MCF 10A (cell line): ENCODE measurements at regions not wholly inside any gene's neighbourhood (a gene's known extent, or its start where the extent isn't known, plus 50 kb on each side); places are given as distances from the start of the nearest gene placed in this dataset.

Experiments
- BruUV-seq: library from RNA; stranded (reverse); fragments of 400-500 nt; replicated peaks from 2 replicates; lab custom pipeline; 2021; lab: Mats Ljungman, UMichigan
- CTCF ChIA-PET: fragments of 300-600 bp; sonication (Branson Sonifier 250); formaldehyde crosslinking; extraction: SDS; loops from one replicate; lab custom pipeline; 2021; ENCODE audit warnings: antibody characterized with exemption, inconsistent platforms; lab: Yijun Ruan, JAX
- POLR2A ChIA-PET: fragments of 300-600, 350-650 bp; sonication (Branson Sonifier 250); formaldehyde crosslinking; extraction: SDS; loops from one replicate; lab custom pipeline; 2020; ENCODE audit warnings: antibody characterized with exemption, inconsistent platforms; lab: Yijun Ruan, JAX
- DNase-seq: peaks from one replicate; pipeline ENCODE4 v3.0.0-alpha.2; 2018; ENCODE audit not compliant: unreplicated experiment
- H3K27ac Mint-ChIP-seq: one replicate; pipeline ENCODE4 v1.8.0; 2022; ENCODE audit warnings: mild to moderate bottlenecking, low read depth, mixed read lengths; ENCODE audit not compliant: unreplicated experiment
- H3K27me3 Mint-ChIP-seq: one replicate; pipeline ENCODE4 v1.8.0; 2022; ENCODE audit warnings: mixed read lengths; ENCODE audit not compliant: insufficient read depth, unreplicated experiment
- H3K36me3 Mint-ChIP-seq: one replicate; pipeline ENCODE4 v1.8.0; 2022; ENCODE audit warnings: mild to moderate bottlenecking, moderate library complexity, mixed read lengths; ENCODE audit not compliant: insufficient read depth, unreplicated experiment
- H3K4me1 Mint-ChIP-seq: one replicate; pipeline ENCODE4 v1.8.0; 2022; ENCODE audit warnings: mixed read lengths; ENCODE audit not compliant: insufficient read depth, unreplicated experiment
- H3K4me3 Mint-ChIP-seq: one replicate; pipeline ENCODE4 v1.8.0; 2022; ENCODE audit warnings: mild to moderate bottlenecking, moderate library complexity, mixed read lengths; ENCODE audit not compliant: unreplicated experiment
- H3K9me3 Mint-ChIP-seq: one replicate; pipeline ENCODE4 v1.8.0; 2022; ENCODE audit warnings: mixed read lengths; ENCODE audit not compliant: unreplicated experiment
- intact Hi-C: fragments of 100-400 bp; cut with micrococcal nuclease; formaldehyde crosslinking; loops from 2 replicates; pipeline ENCODE4 v1.14.1; 2022
- TF ChIP-seq, protein P1 (sequence below): fragments of 200-600 bp; IDR thresholded peaks from one replicate; pipeline ENCODE4 v1.8.0; 2022; ENCODE audit warnings: antibody characterized with exemption, mild to moderate bottlenecking; ENCODE audit not compliant: unreplicated experiment

DNA sequence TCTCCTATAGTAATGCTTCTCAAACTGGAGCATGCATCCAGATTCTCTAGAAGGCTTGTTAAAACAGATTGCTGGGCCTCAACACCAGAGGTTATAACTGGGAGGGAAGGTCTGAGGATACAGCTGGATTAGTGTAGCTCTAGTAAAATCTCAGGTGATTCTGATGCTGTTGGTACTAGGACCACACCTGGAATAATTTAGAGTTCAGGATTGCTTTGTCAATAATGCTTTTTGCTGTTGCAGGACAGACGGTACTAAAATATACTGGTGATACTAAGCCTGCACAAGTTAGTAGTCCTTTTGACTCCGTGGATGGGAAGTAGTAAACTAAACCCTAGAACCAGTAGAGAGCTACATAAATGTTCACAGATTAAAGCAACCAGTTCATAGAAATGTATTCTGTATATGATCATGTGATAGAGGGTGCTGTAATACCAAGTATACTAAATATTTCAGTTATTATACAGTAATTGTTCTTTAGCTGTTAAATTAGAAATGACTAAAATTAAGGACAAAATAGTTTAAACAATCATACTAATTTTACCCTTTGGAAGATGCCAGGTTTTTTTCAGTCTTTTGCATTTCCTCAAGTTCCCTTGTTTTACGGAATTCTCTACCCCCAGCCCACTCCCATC lies 258.2 kb upstream of the STARD13 start:
- BruUV-seq = no TSS peak
- peak; percentile 12 for DNase-seq
- TF ChIP-seq, protein P1, sequence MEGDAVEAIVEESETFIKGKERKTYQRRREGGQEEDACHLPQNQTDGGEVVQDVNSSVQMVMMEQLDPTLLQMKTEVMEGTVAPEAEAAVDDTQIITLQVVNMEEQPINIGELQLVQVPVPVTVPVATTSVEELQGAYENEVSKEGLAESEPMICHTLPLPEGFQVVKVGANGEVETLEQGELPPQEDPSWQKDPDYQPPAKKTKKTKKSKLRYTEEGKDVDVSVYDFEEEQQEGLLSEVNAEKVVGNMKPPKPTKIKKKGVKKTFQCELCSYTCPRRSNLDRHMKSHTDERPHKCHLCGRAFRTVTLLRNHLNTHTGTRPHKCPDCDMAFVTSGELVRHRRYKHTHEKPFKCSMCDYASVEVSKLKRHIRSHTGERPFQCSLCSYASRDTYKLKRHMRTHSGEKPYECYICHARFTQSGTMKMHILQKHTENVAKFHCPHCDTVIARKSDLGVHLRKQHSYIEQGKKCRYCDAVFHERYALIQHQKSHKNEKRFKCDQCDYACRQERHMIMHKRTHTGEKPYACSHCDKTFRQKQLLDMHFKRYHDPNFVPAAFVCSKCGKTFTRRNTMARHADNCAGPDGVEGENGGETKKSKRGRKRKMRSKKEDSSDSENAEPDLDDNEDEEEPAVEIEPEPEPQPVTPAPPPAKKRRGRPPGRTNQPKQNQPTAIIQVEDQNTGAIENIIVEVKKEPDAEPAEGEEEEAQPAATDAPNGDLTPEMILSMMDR = no peak
- Mint-ChIP-seq H3K36me3 (no peaks in the 10 kb centered on the region), H3K9me3 (no peaks in the 10 kb centered on the region), H3K27ac (peak overlapping the region; percentile 99), H3K4me3 (peak overlapping the region; percentile 87), H3K4me1 (peaks cover 8% of the 10 kb centered on the region), H3K27me3 (no peaks in the 10 kb centered on the region)
- ChIA-PET CTCF (interaction anchor here (0.6 to 3.7 kb wide), 23 partner anchors 88 to 1621 kb away, joined by 3 to 76 read pairs (median 3); no protein-coding TSS in a partner anchor), POLR2A (interaction anchor here (0.6 to 3.1 kb wide), 28 partner anchors 9 to 956 kb away, joined by 3 to 35 read pairs (median 5); partner anchors contain the start of gene STARD13)
- intact Hi-C loops = loop anchor here (1.0 to 10.0 kb wide), 4 partner anchors 181 to 891 kb away; partner anchors contain the start of gene STARD13

DNA sequence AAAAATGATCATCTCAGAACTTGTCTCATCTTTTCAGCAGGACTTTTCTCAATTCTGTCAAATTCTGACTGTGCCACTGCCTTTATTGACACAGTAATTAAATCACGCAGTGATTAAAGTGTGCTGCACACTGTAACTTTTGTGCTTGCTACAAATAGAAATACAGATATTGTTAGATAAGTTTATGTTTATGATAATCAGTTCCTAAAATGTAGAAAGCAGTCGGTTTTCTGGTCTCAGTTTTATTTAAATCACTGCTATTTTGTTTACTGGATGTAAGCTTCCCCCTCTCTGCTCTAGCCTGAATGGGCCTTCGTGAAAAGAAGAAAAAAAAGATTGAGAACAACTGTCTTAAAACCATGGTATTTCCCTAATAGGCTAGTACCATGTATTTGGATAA lies 258.8 kb upstream of the STARD13 start:
- peak overlapping the region; percentile 99 for H3K27ac Mint-ChIP-seq
- no peak overlapping the region for H3K4me3 Mint-ChIP-seq
- H3K36me3 Mint-ChIP-seq = no peaks in the 10 kb centered on the region
- no peak for DNase-seq
- ChIA-PET CTCF (interaction anchor here (0.6 to 3.7 kb wide), 7 partner anchors 90 to 691 kb away, joined by 3 to 76 read pairs (median 3); no protein-coding TSS in a partner anchor), POLR2A (interaction anchor here (0.6 to 3.1 kb wide), 13 partner anchors 39 to 1077 kb away, joined by 3 to 35 read pairs (median 5); partner anchors contain the start of gene STARD13)
- intact Hi-C loops = loop anchor here (5.0 to 10.0 kb wide), 2 partner anchors 420 to 892 kb away; no protein-coding TSS in a partner anchor
- H3K4me1 Mint-ChIP-seq = peaks cover 8% of the 10 kb centered on the region
- TF ChIP-seq, protein P1 = no peak
- H3K9me3 Mint-ChIP-seq = no peaks in the 10 kb centered on the region
- BruUV-seq = no TSS peak
- no peaks in the 10 kb centered on the region for H3K27me3 Mint-ChIP-seq

DNA sequence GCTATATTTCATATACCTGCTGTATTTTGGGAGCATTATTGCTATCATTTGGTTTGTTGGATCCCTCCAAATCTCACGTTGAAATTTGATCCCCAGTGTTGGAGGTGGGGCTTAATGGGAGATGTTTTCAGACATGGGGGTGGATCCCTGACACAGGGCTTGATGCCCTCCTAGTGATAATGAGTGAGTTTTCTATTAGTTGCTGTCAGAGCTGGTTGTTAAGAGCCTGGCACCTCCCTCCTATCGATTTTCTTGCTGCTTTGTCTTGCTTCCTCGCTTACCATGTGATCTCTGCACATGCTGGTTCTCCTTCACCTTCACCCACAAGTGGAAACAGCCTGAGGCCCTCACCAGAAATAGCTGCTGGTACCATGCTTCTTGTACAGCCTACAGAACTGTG lies 259.9 kb upstream of the STARD13 start:
- no peak overlapping the region for H3K4me3 Mint-ChIP-seq
- peak overlapping the region; percentile 67 for H3K27ac Mint-ChIP-seq
- DNase-seq = no peak
- BruUV-seq = no TSS peak
- intact Hi-C loops = loop anchor here (10.0 kb wide), 1 partner anchor 421 kb away; no protein-coding TSS in a partner anchor
- POLR2A ChIA-PET = interaction anchor here (0.5 to 3.1 kb wide), 6 partner anchors 25 to 1658 kb away, joined by 3 to 15 read pairs (median 3); no protein-coding TSS in a partner anchor
- H3K4me1 Mint-ChIP-seq = peaks cover 8% of the 10 kb centered on the region
- CTCF ChIA-PET = interaction anchor here (0.6 to 3.7 kb wide), 2 partner anchors 59 to 178 kb away, joined by 3 to 76 read pairs; no protein-coding TSS in a partner anchor
- no peaks in the 10 kb centered on the region for H3K9me3 Mint-ChIP-seq
- H3K36me3 Mint-ChIP-seq = no peaks in the 10 kb centered on the region
- TF ChIP-seq, protein P1 = no peak
- no peaks in the 10 kb centered on the region for H3K27me3 Mint-ChIP-seq

DNA sequence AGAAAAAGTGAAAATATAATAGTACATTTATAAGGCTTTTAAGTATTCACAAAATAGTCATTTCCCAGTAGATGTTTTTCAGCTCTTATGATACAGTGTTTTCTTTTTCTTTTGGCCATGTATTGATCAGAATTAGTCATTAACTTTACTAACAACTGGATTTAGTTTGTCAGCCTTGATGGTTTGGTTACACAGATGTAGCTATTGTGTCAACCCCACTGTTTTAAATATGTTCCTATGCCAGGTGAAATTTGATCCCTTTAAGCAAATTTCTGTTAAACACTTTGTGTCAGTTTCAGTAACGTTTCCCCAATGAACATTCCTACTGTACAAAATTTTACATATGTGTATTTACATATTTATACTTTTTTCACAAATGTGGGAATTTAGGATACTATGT lies 261.5 kb upstream of the STARD13 start:
- Mint-ChIP-seq H3K4me3 (no peak overlapping the region), H3K36me3 (no peaks in the 10 kb centered on the region), H3K4me1 (peaks cover 8% of the 10 kb centered on the region), H3K9me3 (no peaks in the 10 kb centered on the region), H3K27me3 (no peaks in the 10 kb centered on the region), H3K27ac (no peak overlapping the region)
- POLR2A ChIA-PET = interaction anchor here (1.0 to 1.2 kb wide), 2 partner anchors 176 to 340 kb away, joined by 3 read pairs; no protein-coding TSS in a partner anchor
- no TSS peak for BruUV-seq
- intact Hi-C loops = loop anchor here (10.0 kb wide), 1 partner anchor 422 kb away; no protein-coding TSS in a partner anchor
- CTCF ChIA-PET = interaction anchor here (1.0 kb wide), 1 partner anchor 177 kb away, joined by 4 read pairs; no protein-coding TSS in a partner anchor
- peak; percentile 14 for DNase-seq
- TF ChIP-seq, protein P1 = no peak
